DMS153 treated with DMSO at 0.1 percent for 48 hours (cell line): ENCODE measurements at regions not wholly inside any gene's neighbourhood (a gene's known extent, or its start where the extent isn't known, plus 50 kb on each side); places are given as distances from the start of the nearest gene placed in this dataset.
"Not testable (repeated sequence)": the region's sequence is repeated elsewhere in the genome, so short reads cannot be mapped to it uniquely, and the experiment has no call there.

Experiments
- DNase-seq: peaks from one replicate; lab custom pipeline; 2025; ENCODE audit not compliant: unreplicated experiment; lab: John Stamatoyannopoulos, UW

- DNase-seq, result no peak
These were observed 584.5 kb downstream of the MATN1 start for GRCh38 chr1:30138891-30139290.

- no peak for DNase-seq
These were observed 586.4 kb downstream of the MATN1 start for GRCh38 chr1:30137001-30137400.

GRCh38 chr1:30135698-30136097 lies 587.7 kb downstream of the MATN1 start:
- no peak for DNase-seq

GRCh38 chr1:30134466-30135217 lies 588.7 kb downstream of the MATN1 start:
- no peak for DNase-seq

GRCh38 chr1:30133414-30134055 lies 589.9 kb downstream of the MATN1 start:
- no peak for DNase-seq

- no peak for DNase-seq
These were observed 590.6 kb downstream of the MATN1 start for GRCh38 chr1:30132602-30133286.

GRCh38 chr1:30130566-30130965 lies 592.8 kb downstream of the MATN1 start:
- not testable (repeated sequence) for DNase-seq

- DNase-seq, result no peak
These were observed 593.3 kb downstream of the MATN1 start for GRCh38 chr1:30130099-30130498.

- no peak for DNase-seq
These were observed 593.8 kb downstream of the MATN1 start for GRCh38 chr1:30129421-30130055.

- no peak for DNase-seq
These were observed 594.4 kb downstream of the MATN1 start for GRCh38 chr1:30129001-30129408.

GRCh38 chr1:30126848-30127247 lies 596.5 kb downstream of the MATN1 start:
- DNase-seq, result no peak

- DNase-seq, result no peak
These were observed 597.6 kb downstream of the MATN1 start for GRCh38 chr1:30125821-30126170.

GRCh38 chr1:30125021-30125820 lies 598.2 kb downstream of the MATN1 start:
- DNase-seq, result no peak

- no peak for DNase-seq
These were observed 599.5 kb downstream of the MATN1 start for GRCh38 chr1:30123896-30124295.

GRCh38 chr1:30123036-30123435 lies 600.3 kb downstream of the MATN1 start:
- DNase-seq, result no peak

- DNase-seq, result no peak
These were observed 603.0 kb downstream of the MATN1 start for GRCh38 chr1:30120245-30121000.

GRCh38 chr1:30117685-30118084 lies 605.7 kb downstream of the MATN1 start:
- no peak for DNase-seq

GRCh38 chr1:30111431-30111830 lies 612.0 kb downstream of the MATN1 start:
- peak; percentile 56 for DNase-seq

- peak; percentile 19 for DNase-seq
These were observed 612.5 kb downstream of the MATN1 start for GRCh38 chr1:30110846-30111245.

- no peak for DNase-seq
These were observed 613.5 kb downstream of the MATN1 start for GRCh38 chr1:30109853-30110252.
